Endothelial cell of umbilical vein (primary cell): ENCODE measurements at regions not wholly inside any gene's neighbourhood (a gene's known extent, or its start where the extent isn't known, plus 50 kb on each side); places are given as distances from the start of the nearest gene placed in this dataset.

ENCODE experiments used
- BruUV-seq: library from RNA; stranded (reverse); fragments of 400-500 nt; replicated peaks from 2 replicates; lab custom pipeline; 2021; lab: Mats Ljungman, UMichigan
- CTCF ChIA-PET: fragments of 300-600, 350-600 bp; sonication (Branson Sonifier 250); formaldehyde crosslinking; loops from one replicate; lab custom pipeline; 2021; ENCODE audit warnings: antibody characterized with exemption, inconsistent platforms; lab: Charles Lee
- POLR2A ChIA-PET: fragments of 300-600, 350-600 bp; sonication (Branson Sonifier 250); formaldehyde crosslinking; loops from one replicate; lab custom pipeline; 2021; ENCODE audit warnings: antibody characterized with exemption, inconsistent platforms; lab: Charles Lee
- DNase-seq: peaks from one replicate; pipeline ENCODE4 v3.0.0-alpha.2; 2011; ENCODE audit warnings: low read depth, low spot score
- FAIRE-seq: peaks from 2 replicates; lab custom pipeline; 2011; peaks lifted over from hg19 to GRCh38; lab: Jason Lieb, UNC
- H2AFZ ChIP-seq: 2 replicates; pipeline ENCODE4 v1.6.0; 2012; ENCODE audit warnings: low read depth, low read length, control low read depth, inconsistent platforms
- H3K27ac ChIP-seq: 2 replicates; pipeline ENCODE4 v1.5.1; 2011; ENCODE audit warnings: low read depth, mild to moderate bottlenecking, control low read depth, low read length, moderate library complexity; ENCODE audit not compliant: insufficient read depth
- H3K27me3 ChIP-seq, 2 experiments: 2 replicates each; pipeline versions ENCODE4 v1.6.0 to v1.6.1; 2011; ENCODE audit warnings: low read length in 2 of 2, mixed read lengths in 1 of 2; ENCODE audit not compliant: control insufficient read depth in 2 of 2, insufficient read depth in 2 of 2
- H3K36me3 ChIP-seq, 2 experiments: 2 replicates in 1 of 2; 3 replicates in 1 of 2; pipeline ENCODE4 v1.5.1; 2011; ENCODE audit warnings: low read length in 2 of 2, mild to moderate bottlenecking in 1 of 2, moderate library complexity in 1 of 2; ENCODE audit not compliant: control insufficient read depth in 2 of 2, insufficient read depth in 2 of 2; ENCODE audit errors: extremely low read depth in 1 of 2
- H3K4me1 ChIP-seq: 3 replicates; pipeline ENCODE4 v1.5.1; 2011; ENCODE audit warnings: mild to moderate bottlenecking, low read length; ENCODE audit not compliant: control insufficient read depth, insufficient read depth; ENCODE audit errors: extremely low read depth
- H3K4me2 ChIP-seq: 2 replicates; pipeline ENCODE4 v1.6.1; 2011; ENCODE audit warnings: low read length, control low read depth, mixed read lengths; ENCODE audit not compliant: insufficient read depth
- H3K4me3 ChIP-seq, 3 experiments: fragments of 200-600 bp in 1 of 3; sonication (generic), shearing (Covaris generic) in 1 of 3; replicated peaks in 1 of 3; 2 replicates each; pipeline ENCODE4 v1.5.1; 2011 to 2016; ENCODE audit warnings: control low read depth in 3 of 3, low read length in 3 of 3, mild to moderate bottlenecking in 2 of 3, inconsistent platforms in 1 of 3, low read depth in 1 of 3, moderate library complexity in 1 of 3; ENCODE audit not compliant: insufficient read depth in 1 of 3
- H3K79me2 ChIP-seq: 2 replicates; pipeline ENCODE4 v1.6.0; 2012; ENCODE audit warnings: low read length, inconsistent platforms; ENCODE audit not compliant: control insufficient read depth, insufficient read depth
- H3K9ac ChIP-seq: replicated peaks from 2 replicates; pipeline ENCODE3; 2011; ENCODE audit warnings: low read length, control low read depth; ENCODE audit not compliant: insufficient read depth; ENCODE audit errors: extremely low read depth
- H3K9me1 ChIP-seq: replicated peaks from 3 replicates; pipeline ENCODE4 v1.6.0; 2011; ENCODE audit warnings: mild to moderate bottlenecking, low read length; ENCODE audit not compliant: control insufficient read depth, insufficient read depth; ENCODE audit errors: extremely low read depth
- H3K9me3 ChIP-seq: replicated peaks from 2 replicates; pipeline ENCODE4 v1.5.1; 2012; ENCODE audit warnings: low read length, inconsistent platforms; ENCODE audit not compliant: control insufficient read depth, insufficient read depth
- H4K20me1 ChIP-seq: replicated peaks from 2 replicates; pipeline ENCODE3; 2011; ENCODE audit warnings: mild to moderate bottlenecking, low read length; ENCODE audit not compliant: control insufficient read depth, insufficient read depth; ENCODE audit errors: extremely low read depth
- EZH2 ChIP-seq: IDR thresholded peaks from 2 replicates; pipeline ENCODE4 v1.6.1; 2012; ENCODE audit warnings: borderline replicate concordance, low read depth, mild to moderate bottlenecking, moderate library complexity, low read length, inconsistent platforms; ENCODE audit not compliant: severe bottlenecking
- FOS ChIP-seq: IDR thresholded peaks from 2 replicates; pipeline ENCODE4 v1.6.1; 2011; ENCODE audit warnings: mild to moderate bottlenecking, low read length, moderate library complexity, borderline replicate concordance; ENCODE audit not compliant: insufficient read depth
- GATA2 ChIP-seq: IDR thresholded peaks from 2 replicates; pipeline ENCODE4 v1.7.0; 2011; ENCODE audit warnings: low read depth, mild to moderate bottlenecking, moderate library complexity, mixed read lengths, low read length; ENCODE audit not compliant: insufficient read length, insufficient read depth
- JUN ChIP-seq: IDR thresholded peaks from 2 replicates; pipeline ENCODE4 v1.6.1; 2011; ENCODE audit warnings: borderline replicate concordance, low read depth; ENCODE audit not compliant: insufficient read length, insufficient read depth
- MAX ChIP-seq: IDR thresholded peaks from 2 replicates; pipeline ENCODE4 v1.6.1; 2011; ENCODE audit not compliant: insufficient read depth, insufficient read length
- MYC ChIP-seq: IDR thresholded peaks from one replicate; pipeline ENCODE4 v1.6.1; 2011; ENCODE audit warnings: mild to moderate bottlenecking, low read depth, low read length
- POLR2A ChIP-seq: IDR thresholded peaks from 2 replicates; pipeline ENCODE4 v1.6.1; 2012; ENCODE audit warnings: low read depth, mild to moderate bottlenecking, control low read depth, low read length
- POLR2AphosphoS5 ChIP-seq: IDR thresholded peaks from 2 replicates; pipeline ENCODE4 v1.6.1; 2012; ENCODE audit warnings: low read depth, mild to moderate bottlenecking, control low read depth, low read length, moderate library complexity; ENCODE audit not compliant: insufficient read depth
- dilution Hi-C: fragments of 300-500 bp; cut with MboI; formaldehyde crosslinking; loops from one replicate; pipeline ENCODE4 v1.15.0; 2019; ENCODE audit warnings: low sequenced_read_pairs; ENCODE audit not compliant: extremely low pct_ligation_motif_present
- intact Hi-C: fragments of 100-400 bp; cut with micrococcal nuclease; formaldehyde crosslinking; loops from one replicate; pipeline ENCODE4 v1.10.0; 2022

- ChIA-PET CTCF (no interaction called here), POLR2A (no interaction called here)
- intact Hi-C loops (no loop called here), dilution Hi-C loops (no loop called here)
- TF ChIP-seq GATA2 (no peak), MAX (no peak), JUN (no peak), POLR2AphosphoS5 (no peak), POLR2A (no peak), EZH2 (no peak), FOS (no peak)
- H3K27ac ChIP-seq = no peak overlapping the region
- peaks cover 7% of the 10 kb centered on the region for H3K9me3 ChIP-seq
- no peak for DNase-seq
- H3K79me2 ChIP-seq = no peaks in the 10 kb centered on the region
- no peaks in the 10 kb centered on the region for H4K20me1 ChIP-seq
- no peak overlapping the region for H3K9ac ChIP-seq
- FAIRE-seq = no peak
- H3K36me3 ChIP-seq = no peaks in the 10 kb centered on the region
- no peaks in the 10 kb centered on the region for H3K4me1 ChIP-seq
- no TSS peak for BruUV-seq
- no peaks in the 10 kb centered on the region for H3K9me1 ChIP-seq
- H2AFZ ChIP-seq = no peak overlapping the region
- H3K27me3 ChIP-seq = no peaks in the 10 kb centered on the region
- no peak overlapping the region for H3K4me3 ChIP-seq
- H3K4me2 ChIP-seq = no peak overlapping the region
These were observed 206.8 kb upstream of the SOX1 start for GRCh38 chr13:111860231-111860552.

- CTCF ChIA-PET = no interaction called here
- Histone ChIP-seq H3K9me1 (no peaks in the 10 kb centered on the region), H3K9me3 (peaks cover 7% of the 10 kb centered on the region), H3K4me1 (no peaks in the 10 kb centered on the region), H3K27ac (no peak overlapping the region), H3K27me3 (no peaks in the 10 kb centered on the region), H3K79me2 (no peaks in the 10 kb centered on the region), H2AFZ (no peak overlapping the region), H3K9ac (no peak overlapping the region), H3K36me3 (no peaks in the 10 kb centered on the region), H4K20me1 (no peaks in the 10 kb centered on the region), H3K4me2 (no peak overlapping the region), H3K4me3 (no peak overlapping the region)
- dilution Hi-C loops (no loop called here), intact Hi-C loops (no loop called here)
- no TSS peak for BruUV-seq
- TF ChIP-seq MYC = no peak
- TF ChIP-seq MAX = no peak
- TF ChIP-seq EZH2 = no peak
- DNase-seq (no peak), FAIRE-seq (no peak)
- POLR2A ChIA-PET = no interaction called here
These were observed 205.6 kb upstream of the SOX1 start for GRCh38 chr13:111861319-111861718.
